ENCODE measurements at regions not wholly inside any gene's neighbourhood (a gene's known extent, or its start where the extent isn't known, plus 50 kb on each side); places are given as distances from the start of the nearest gene placed in this dataset.

- TF ChIP-seq POLR2A (IDR thresholded peaks at IDR 0.05) (no peak), CTCF (IDR thresholded peaks at IDR 0.05) (no peak)
Measured at GRCh38 chr4:22122062-22122461, 173.5 kb upstream of the KCNIP4 start.

All from upper lobe of left lung (tissue), 4 donors.